Inflammatory macrophage (primary cell): ENCODE measurements at regions not wholly inside any gene's neighbourhood (a gene's known extent, or its start where the extent isn't known, plus 50 kb on each side); places are given as distances from the start of the nearest gene placed in this dataset.

ENCODE experiments used
- DNase-seq, 2 donors: peaks; one replicate each; pipeline ENCODE4 v3.0.0-alpha.2; 2020 to 2022

DNA sequence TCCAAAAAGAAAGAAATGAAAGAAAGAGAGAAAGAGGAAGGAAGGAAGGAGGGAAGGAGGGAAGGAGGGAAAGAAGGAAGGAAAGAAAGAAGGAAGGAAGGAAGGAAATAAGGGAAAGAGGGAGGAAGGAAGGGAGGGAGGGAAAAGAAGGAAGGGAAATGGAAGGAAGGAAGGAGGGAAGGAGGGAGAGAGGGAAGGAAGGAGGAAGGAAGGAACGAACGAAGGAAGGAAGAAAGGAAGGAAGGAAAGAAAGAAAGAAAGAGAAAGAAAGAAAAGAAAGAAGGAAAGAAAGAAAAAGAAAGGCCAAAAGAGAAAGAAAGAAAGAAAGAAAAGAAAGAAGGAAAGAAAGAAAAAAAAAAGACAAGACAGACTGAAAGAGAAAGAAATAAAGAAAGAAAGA is 263.9 kb upstream of the ATP10B start:
- DNase-seq: no peak

DNA sequence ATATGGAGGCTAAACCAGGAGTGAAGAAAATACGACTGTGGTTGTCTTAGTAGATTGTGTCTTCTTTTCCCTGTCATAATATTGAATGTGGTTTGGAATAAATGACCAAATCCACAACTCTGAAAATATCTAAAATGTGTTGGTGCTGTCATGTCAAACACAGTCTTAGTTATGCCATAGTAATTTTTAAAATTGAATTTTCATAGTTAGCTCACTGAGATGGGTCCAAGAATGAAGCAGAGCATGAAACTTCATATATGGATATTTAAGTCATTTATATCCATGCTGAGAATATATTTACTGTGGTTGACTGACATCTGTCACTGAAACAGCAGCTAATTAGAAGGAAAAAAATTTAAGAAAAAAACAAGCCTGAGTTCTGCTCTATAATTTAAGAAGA is 260.4 kb upstream of the ATP10B start:
- no peak for DNase-seq

DNA sequence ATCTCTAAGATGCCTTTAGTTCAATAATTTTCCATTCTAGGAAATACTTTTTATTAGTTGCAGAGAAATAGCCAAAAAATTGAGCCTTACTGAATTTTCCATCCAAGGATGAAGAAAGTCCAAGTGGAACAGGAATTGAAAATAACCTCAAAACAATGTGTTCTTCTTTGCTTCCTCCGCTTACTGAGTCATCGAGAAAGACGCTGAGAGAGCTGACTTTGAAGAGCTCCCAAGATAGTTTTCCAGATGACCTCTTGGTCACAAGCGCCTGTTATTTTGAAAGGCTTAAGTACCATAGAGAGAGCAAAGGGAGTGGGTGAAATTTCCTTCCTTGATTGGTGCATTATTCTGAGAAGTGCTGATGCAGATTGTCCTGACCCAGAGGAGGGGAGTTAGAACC is 253.5 kb upstream of the ATP10B start:
- peak; percentile 46 to 71 for DNase-seq

DNA sequence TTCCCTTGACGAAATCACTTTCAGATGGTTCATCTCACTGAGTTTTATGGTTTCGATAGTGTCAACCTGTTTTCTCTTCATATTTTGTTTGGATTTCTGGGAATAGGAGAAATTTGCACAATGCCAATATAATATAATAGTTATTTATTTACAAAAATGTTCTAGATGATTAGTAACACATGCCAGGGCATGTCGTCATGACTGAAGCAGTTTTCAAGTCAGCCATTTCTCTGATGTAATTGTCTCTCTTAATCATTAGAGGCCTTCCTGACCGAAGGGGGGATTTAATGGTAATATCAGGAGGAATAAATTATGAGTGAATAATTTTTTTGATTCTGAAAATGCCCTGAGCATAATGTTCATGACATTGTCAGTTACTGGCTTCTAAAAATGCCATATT is 246.5 kb upstream of the ATP10B start:
- no peak for DNase-seq

DNA sequence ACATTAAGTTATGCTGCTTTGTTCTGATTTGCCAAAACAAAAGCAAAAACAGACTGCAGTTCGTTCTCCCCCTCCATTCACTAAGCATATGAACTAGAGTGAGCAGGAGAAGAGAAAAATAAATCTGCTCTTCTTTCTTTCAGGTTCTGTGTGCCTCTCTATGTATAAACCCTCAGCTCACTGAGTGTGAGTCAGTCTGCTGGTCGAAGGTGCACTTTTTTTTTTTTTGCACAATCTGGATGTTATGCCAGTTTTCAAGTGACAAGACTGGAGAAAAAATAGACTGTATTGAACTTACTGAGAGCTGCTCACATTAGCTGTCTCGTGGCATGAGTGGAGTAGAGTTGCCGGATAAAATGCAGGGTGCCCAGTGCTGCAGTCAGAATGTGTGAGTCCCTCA is 244.6 kb upstream of the ATP10B start:
- no peak for DNase-seq

DNA sequence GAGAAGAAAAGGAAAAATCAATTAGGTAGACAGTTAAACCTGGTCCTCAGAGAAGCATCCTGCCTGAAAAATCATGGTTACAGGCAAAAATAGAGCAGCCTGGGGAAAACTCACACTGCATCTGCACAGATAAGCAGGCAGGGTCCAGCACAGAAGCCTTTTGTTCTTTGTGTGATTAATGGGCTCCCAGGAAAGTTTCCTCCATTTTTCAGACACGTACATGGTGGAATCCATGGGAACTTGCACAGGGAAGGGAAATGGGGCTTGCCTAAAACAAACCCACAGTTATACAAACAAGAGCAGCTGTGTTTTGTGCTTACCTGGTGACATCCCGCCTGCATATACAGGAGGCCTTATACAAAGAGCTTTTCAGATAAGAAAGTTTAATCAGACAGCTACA is 243.9 kb upstream of the ATP10B start:
- DNase-seq: no peak

DNA sequence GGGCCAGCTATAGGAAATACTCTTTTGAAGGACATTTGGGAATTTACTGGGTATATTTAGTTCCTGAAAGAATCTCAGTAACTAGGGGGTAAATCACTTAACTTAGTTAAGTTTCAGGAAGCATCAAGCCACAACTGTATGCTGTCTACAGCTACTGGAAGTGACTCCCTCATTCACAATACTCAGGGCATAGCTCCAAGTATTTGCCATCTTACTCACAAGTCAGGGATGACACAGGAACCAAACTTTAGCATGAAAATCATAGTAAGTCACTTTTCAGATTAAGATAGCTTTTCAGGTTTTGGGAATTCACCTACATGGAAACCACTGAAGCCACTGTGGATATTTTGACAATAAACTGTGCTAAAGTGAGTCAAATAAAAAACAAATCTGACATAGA is 242.4 kb upstream of the ATP10B start:
- no peak for DNase-seq

DNA sequence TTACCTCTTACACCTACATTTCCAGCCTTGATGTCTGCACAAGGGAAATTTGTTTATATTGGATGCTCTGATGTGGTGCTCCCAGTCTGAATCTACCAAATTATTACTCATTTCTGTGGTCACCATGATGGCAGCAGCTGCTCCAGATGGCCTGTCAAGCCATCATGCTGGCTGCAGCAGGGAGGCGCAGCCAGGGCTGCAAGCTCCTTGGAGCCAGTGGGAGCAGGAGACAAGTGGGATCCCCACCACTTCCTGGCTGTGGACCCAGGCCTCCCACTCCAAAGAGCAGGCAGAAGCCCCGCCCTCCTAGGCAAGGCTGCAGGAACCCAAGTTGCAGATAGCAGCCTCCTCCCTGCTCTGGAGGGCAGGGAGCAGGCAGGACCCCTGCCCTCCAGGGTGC is 241.1 kb upstream of the ATP10B start:
- DNase-seq: no peak

DNA sequence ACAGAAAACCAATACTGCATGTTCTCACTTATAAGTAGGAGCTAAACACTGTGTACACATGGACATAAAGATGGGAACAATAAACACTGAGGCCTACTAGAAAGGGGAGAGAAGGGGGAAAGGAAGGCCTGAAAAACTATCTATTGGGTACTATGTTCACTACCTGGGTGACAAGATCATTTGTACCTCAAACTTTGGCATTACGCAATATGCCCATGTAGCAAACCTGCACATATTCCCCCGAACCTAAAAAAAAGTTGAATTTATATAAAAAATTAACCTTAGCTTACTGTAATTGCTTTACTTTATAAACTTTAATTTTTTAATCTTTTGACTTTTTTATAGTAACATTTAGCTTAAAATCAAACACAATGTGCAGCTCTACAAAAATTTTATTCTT is 237.6 kb upstream of the ATP10B start:
- no peak for DNase-seq

DNA sequence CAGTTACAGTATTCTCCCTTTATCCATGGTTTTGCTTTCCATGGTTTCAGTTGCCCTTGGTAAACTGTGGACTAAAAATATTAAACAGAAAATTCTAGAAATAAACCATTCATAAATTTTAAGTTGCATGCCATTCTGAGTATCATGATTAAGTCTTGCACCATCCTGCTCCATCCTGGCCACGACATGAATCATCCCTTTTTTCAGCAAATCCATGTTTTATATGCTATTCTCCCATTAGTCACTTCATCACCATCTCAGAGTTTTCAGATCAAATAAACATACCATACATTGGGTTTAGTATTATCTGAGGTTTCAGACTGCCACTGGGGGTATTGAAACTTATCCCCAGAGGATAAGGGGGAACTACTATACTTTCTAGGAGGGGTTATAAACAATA is 234.4 kb upstream of the ATP10B start:
- no peak for DNase-seq

DNA sequence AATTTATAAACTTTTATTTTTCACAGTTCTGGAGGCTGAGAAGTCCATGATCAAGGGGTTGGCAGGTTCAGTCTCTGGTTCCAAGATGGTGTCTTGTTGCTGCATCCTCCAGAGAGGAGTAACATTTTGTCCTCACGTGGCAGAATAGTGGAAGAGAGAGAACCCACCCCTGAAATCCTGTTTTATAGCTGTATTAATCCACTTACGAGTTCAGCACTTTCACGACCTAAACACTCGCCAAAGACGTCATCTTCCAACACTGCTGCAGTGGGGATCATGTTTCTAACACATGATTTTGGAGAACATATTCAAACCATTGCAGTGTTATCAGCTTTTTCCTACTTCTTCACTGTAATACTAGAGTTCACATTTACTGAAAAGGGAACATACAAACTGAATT is 233.0 kb upstream of the ATP10B start:
- no peak for DNase-seq

DNA sequence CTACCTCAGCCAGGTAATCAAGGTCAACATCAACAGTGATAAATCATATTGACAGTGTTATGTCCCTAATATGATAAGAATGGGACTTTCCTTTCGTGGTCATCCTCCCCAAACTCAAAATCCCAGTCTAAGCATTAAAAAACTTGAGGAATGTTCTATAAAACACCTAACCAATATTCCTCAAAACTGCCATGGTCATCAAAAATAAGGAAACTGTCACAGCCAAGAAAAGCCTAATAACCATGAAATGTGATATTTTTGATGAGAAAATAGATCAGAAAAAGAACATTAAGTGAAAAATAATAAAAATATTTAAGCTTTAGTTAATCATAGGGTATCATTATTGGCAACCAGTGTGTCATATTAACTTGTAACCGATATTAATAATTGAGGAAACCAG is 232.1 kb upstream of the ATP10B start:
- no peak for DNase-seq

DNA sequence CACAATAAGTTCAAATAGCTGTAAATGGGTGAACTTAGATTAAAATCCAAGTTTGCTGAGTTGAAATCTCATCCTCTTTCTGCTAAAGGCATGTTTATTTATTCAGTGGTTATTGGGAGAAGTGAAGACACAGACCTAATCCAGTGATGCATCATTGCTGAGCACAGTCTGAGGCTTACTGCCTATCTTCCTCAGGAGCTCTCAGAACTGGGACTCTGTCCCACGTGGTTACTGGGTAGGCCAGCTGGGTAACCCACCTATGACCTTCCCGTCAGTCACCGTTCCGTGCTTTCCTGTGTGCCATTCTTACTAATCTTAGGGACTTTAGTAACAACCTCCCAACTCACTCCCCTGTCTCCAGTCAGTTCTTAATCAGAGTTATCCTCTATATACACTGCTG is 226.8 kb upstream of the ATP10B start:
- DNase-seq: no peak

DNA sequence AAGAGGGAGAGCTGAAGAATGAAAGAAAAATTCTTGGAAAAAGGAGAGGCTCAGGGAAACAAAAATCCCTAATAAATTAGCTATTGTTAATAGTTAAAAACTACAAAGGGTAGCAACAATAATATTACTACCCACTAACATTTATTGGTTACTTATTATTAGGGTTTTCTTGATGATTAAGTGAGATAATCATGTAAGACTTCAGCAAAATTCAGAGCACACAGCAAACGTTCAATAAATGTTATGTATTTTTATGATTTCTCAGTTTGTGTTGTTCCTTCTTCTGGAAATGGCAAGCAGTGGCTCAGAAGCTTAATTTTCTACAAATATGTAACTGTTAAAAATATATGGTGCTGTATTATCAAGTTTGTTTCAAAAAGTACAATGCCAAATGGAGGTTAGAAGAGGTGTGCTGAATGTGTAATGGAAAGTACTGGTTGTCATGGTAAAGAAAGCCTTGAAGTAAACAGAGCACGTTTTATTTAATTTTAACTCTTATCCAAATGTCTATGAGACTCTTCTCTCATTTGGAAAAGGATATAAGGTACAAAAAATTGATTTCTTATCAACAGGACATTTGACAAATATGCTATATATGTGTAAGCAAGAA is 226.0 kb upstream of the ATP10B start:
- no peak for DNase-seq

DNA sequence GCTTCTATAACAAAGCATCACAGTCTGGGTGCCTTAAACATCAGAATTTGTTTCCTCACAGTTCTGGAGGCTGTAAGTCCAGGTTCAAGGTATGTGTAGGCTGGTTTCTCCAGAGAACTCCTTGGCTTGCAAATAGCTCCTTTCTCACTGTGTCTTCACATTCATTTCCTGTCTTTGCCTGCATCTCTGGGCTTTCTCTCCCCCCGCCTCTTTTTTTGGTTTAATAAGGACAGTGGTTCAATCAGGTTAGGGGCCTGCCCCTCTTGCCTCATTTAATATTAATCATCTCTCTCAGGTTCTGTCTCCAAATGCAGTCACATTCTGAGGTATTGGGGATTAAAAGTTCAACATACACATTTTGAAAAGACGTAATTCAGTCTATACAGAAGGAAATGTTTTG is 225.5 kb upstream of the ATP10B start:
- DNase-seq: no peak

DNA sequence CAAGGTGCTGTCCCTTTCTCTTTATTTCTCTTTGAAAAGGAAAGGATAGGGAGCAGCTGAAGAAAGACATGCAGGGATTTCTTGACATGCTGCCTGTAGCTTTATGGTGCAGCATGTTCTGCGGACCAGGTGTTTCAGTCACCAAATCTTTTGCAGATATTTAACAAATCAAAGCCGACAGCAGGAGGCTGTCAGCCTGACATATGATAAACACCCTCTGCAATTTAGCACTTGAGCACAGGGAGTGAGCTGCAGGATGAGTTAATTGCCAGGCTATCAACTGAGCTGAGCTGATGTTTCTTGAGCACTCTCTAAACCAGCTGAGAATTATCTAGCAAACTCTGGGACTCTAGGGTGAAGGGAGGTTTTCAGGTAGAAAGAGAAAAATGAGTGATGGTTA is 212.8 kb upstream of the ATP10B start:
- DNase-seq: no peak

DNA sequence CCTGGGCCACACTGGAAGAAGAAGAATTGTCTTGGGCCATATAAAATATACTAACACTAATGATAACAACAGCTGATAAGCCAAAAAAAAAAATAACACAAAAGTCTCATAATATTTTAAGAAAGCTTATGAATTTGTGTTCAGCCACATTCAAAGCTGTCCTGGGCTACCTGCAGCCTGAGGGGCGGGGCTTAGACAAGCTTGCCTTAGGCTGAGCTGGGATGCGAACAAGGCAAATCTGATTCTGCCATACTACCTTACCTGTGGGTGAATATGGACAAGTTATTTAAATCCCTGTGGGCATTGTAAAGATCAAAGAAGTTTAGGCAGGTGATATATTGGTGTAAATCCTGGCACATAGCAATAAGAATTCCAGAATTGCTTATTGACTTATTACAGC is 212.3 kb upstream of the ATP10B start:
- no peak for DNase-seq

DNA sequence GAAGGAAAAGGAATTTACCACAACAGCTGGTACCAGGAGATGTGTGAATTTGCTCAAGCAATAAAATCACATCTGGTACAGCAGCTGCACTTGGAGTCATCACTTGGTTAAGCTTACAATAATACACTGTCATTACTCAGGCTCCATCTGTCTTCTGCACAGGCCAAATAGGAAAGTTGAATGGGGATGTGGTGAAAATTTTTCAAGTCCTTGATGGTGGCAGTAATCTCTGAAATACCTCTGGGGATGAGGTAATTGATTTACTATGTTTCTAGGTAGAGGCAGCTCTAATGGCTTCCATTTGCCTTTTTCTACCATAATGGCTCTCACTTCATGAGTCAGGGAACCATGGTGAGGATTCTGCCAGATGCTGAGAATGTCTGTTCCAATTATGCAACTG is 206.8 kb upstream of the ATP10B start:
- no peak for DNase-seq

DNA sequence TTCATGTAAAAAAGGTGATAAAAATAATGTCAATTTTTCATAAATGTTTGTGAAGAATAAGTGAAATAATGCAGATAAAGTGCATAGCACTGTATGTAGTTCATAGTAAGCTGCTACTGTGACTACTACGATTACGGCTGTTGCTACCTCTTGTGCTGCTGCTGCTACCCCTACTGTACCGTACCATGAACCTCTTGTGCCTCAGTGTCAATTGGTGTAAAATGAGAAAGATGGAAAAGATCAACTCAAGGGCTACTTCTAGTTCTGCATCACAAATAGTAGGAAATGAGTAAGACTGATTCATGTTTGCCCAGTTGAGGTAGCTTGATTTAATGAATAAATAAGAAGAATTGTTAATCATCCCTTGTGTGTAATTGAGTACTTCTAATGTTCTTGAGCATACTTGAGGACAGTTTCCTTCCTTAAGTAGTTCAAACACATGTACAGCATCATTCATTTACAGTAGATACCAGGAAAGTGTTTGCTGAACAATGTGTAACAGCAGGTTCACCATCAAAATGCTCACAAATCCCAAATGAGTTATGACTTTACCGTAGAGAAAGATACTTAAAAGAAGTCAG is 200.0 kb upstream of the ATP10B start:
- no peak for DNase-seq

DNA sequence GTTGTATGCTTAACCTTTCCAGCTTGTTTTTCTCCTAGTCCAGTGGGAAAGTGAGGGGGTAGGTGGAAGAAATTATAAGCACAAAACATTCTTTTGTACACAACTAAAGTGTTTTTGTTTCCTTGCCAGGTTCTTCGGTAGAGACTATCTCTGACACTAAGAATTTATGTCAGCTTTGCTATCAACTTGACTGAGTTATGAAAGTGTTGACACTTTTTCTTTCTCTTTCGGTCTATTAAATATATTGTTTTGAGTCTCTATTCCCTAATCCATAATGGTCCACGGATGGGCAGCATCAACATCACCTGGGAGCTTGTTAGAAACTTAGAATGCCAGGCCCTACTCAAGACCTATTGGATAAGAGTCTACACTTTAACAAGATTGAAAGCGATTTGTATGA is 195.0 kb upstream of the ATP10B start:
- DNase-seq: no peak

DNA sequence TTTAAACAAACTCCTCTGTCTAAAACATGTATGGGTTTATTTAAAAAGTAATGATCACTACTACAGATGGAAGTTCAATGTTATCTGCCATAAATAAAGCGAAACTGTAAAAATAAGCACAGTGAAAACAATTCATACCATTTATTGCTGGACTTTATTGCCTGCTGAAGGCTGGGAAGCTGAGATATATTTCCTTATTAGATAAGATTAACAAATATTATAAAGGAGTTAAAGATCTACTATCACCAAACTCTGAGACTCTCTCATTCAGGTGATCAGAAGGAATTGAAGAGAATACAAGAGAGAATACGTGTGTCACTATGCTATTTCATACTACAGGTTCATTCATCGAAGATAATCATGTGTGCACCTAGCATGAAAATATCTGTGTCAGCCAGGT is 190.9 kb upstream of the ATP10B start:
- DNase-seq: no peak

DNA sequence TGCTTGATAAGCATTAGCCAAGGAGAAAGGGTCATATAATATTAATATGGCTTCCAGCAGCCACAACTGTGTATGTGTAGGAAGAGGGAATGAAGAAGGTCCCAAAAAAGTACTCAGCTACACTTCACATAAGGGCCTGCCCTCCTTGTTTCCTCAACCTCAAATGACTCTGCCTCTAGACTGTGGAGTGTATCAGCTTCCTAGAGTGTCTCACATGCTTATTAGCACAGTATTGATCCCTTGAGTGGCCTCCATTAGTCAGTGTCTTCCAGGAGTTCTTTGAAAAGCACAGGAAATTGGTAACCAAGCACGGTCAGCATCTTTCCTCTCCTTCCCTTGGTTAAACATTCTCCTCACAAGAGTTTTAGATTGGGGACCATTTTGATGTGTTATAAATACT is 190.4 kb upstream of the ATP10B start:
- DNase-seq: no peak

DNA sequence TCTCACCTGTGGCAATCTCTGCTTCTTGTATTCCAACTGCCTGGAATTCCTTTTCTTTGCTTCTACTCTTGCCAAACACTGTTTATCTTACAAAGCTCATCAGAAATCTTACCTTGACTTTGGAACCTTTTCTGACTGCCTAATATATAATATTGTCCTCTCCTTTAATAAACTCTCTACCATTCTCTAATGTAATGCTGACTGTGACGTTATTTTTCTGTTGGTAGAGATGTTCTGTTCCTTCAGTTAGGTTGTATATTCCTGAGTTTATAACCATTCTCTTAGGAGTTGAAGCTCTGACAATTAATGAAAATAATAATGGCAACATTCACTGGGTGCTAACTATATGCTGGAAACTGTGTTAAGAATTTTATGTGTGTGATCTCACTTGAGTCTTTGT is 188.8 kb upstream of the ATP10B start:
- no peak for DNase-seq

DNA sequence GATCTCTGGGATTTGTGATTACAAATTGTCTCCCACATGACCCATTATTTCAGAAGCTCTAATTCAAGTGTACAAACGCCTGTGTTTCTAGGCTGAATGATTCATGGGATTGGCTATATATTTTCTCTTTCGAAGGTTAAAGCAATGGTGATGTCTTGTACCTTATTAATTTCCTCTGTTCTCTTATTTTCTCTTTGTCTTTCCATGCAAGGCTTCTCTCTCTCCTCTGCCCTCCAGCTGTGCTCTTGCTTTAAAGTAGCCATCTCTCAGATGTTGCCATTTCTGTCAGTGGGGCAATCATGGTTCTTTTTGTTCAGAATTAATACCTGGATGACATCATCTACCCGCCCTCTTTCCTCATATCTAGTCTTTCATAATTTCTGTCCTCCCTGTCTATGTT is 184.3 kb upstream of the ATP10B start:
- DNase-seq: no peak

DNA sequence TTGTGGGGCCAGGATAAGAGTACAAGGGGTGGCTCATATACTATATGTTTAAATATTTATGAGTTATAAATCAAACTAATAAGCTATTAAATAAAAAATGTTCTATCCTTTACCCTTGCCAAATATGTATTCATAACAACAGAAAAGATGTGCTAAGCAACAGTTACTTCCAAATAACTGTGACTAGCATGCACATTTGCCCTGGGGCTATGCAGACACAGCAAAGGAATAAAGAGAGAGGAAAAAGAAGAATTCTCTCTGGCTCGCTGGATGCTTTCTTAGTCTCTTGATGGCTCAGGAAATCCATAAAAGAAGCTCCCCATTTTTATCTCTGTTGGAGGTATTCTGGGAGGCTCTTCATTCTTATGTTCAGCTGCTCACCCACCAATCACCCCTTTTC is 182.4 kb upstream of the ATP10B start:
- DNase-seq: no peak
